Loucy (cell line): ENCODE measurements at regions not wholly inside any gene's neighbourhood (a gene's known extent, or its start where the extent isn't known, plus 50 kb on each side); places are given as distances from the start of the nearest gene placed in this dataset.

Experiments
- CTCF ChIP-seq: fragments of 200-600 bp; sonication (generic); conservative IDR thresholded peaks from 2 replicates; pipeline ENCODE4 v1.5.1; 2014; ENCODE audit warnings: mild to moderate bottlenecking, antibody characterized with exemption, low read length
- EZH2phosphoT487 ChIP-seq: fragments of 200-600 bp; IDR thresholded peaks from 2 replicates; pipeline ENCODE4 v1.6.1; 2018; ENCODE audit warnings: antibody characterized with exemption, mild to moderate bottlenecking, moderate library complexity, borderline replicate concordance

- no peak for TF ChIP-seq CTCF
- TF ChIP-seq EZH2phosphoT487, result no peak
These were observed 64.3 kb upstream of the C14orf180 start for GRCh38 chr14:104515059-104515810.
